Inferior parietal cortex (tissue), 1 donor: ENCODE measurements at regions not wholly inside any gene's neighbourhood (a gene's known extent, or its start where the extent isn't known, plus 50 kb on each side); places are given as distances from the start of the nearest gene placed in this dataset.

ENCODE experiments used
- DNase-seq: peaks from one replicate; pipeline ENCODE4 v3.0.0-alpha.2; 2016; ENCODE audit errors: extremely low spot score

DNA sequence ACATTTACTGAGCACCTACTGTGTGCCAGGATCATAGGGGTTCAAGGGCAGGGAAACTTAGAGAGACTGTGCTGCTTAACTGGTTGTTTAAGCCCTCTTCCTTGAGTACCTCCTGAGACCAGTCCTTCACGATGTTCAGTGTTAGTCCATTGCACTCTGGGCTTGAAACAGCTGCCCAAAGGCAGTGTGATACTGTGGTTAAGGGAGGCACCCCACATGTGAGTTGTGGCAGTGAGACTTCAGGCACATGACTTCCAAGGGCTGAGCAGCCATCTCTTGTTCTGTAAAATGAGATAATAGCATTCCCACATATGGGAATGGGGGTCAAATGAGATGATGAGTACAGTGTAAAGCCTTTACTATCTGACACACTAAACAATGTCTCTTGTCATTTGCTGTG, 75.1 kb downstream of the LINGO1 start:
- DNase-seq = no peak

DNA sequence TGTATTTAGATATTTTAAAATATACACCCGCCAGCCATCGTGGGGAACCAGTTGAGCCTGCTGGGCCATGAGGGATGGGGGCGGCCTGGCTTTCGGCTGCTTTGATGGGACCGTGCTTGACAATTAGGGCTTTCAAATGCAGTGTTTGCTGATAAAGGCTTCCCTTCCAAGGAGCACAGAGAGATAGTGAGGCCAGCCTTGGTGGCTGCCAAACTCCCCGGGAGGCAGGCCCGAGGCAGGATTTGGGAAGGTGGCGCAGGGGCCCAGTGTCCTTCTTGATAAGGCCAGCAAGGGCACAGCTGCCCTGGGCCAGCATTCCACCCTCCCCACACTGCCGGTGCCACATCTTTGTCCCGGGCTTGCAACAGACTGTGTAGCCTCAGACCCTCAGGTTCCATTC, 75.6 kb downstream of the LINGO1 start:
- DNase-seq = no peak

DNA sequence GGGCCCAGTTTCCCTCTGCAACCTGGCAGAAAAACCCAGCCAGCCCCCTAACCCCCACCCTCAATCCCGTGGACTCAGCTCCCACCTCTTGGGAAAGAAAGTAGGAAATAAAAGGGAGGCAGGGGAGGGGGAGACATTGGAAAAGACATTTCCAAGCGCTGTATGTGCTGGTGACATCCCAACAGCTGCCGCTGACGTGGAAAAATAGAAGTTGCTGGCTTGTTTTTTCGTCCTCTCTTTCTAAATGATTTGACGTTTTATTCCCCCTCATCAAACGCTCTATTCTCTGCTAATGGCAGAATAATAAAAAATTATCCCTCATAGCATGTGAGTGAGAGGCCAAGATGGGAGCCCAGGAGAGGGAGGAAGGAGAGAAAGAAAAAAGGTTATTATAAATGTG, 76.1 kb downstream of the LINGO1 start:
- DNase-seq = no peak

DNA sequence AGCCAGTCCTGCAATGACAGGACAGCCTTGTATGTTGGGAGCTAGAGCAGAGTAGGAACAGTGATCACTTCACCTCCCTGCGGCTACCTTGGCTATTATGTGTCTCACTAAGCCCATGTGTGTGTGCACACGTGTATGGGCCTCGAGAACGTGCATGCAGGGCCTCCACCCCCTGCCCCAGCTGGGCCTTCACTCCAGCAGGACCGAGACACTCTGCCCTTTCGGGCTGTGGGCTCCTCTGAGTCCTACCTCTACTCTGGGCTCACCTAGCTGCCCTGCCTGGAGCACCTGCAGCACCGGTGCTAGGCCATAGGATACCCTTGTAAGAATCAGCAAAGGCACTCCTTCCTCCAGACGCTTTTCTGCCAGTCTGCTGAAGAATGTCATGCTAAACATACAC, 77.5 kb downstream of the LINGO1 start:
- no peak for DNase-seq

DNA sequence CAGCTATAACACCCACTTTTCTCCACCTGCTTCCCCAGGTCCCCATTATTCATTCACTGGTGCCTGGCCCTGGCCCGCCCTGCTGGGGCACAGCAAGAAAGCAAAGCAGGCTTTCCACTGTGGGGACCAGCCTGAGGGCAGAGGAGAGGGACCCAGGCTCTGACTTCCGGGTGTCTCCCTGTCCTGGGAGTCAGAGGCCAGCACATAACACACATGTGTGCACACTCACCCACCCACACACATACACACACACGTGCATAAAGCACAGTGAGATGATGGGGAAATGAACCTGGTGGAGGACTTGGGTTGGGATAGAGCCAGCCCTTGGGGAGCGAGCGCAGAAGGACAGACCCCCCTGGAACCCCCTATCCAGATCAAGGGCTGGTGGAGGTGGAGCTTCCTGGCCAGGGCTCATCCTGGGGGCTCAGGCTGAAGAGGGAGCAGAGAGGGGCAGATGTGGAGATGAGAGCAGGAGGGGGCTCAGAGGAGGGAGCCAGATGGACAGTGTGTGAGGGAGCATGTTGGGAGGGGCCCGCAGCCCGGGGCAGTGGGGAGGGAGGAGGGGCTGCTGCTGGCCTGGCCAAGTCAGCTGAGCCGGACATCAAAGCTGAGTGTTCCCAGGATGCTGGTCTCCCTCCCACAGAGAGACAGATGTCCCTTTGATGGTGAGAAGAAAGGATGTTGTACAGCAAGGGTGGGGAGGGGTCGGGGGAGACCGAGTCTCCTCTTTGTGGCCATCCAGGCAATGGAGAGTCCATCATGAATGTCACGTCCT, 78.2 kb downstream of the LINGO1 start:
- DNase-seq = peak; percentile 71

DNA sequence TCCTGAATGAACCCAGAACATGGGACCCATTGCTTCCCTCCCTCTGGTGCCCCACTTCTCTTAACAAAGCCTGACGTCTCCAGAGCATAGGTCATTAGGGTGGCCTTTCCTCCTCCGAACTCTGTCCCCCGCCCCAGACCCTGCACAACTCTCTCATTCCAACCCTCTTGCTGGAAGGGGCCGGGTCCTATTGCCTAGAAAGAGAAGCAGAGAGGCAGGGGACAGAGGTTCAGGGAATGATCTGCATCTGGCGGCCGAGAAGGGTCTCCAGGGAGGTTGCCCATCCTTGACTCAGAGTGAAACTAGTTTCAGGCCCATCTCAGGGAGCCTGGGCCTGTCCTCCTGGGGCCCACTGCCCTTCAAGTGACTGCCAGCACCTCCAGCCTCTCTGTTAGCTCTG, 79.0 kb downstream of the LINGO1 start:
- no peak for DNase-seq

DNA sequence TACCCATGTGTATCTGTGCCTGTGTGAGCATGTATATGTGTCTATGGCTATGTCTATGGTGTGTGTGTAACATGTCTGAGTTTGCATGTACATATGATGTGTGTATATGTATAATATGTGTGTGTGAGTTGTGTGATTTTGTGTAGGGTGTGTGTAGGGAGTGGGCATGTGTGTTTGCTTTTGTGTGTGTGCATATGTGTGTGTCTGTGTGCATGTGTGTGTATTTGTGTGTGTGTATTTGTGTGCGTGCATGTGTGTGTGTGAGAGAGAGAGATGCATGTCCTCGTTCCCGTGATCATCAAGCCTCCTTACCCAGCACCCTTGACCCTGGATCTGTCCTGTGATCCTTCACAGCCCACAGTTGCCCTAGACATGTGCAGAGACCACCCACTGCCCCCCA, 79.5 kb downstream of the LINGO1 start:
- DNase-seq = no peak

DNA sequence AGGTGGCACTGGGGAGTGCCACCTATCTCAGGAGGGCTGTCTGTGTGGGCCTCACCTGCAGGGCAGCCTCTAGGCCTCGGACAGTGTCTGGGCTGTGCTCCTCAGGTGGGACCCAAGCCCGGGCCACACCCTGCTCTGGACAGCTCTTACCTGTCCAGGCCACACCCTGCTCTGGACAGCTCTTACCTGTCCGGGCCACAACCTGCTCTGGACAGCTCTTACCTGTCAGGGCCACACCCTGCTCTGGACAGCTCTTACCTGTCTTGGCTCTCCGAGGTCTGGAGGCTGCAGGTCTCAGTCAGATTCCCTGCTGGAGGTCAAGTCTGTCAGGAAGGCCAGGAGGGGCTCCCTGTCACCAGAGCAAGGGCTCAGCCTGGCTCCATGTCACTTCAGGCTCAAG, 80.6 kb downstream of the LINGO1 start:
- no peak for DNase-seq

DNA sequence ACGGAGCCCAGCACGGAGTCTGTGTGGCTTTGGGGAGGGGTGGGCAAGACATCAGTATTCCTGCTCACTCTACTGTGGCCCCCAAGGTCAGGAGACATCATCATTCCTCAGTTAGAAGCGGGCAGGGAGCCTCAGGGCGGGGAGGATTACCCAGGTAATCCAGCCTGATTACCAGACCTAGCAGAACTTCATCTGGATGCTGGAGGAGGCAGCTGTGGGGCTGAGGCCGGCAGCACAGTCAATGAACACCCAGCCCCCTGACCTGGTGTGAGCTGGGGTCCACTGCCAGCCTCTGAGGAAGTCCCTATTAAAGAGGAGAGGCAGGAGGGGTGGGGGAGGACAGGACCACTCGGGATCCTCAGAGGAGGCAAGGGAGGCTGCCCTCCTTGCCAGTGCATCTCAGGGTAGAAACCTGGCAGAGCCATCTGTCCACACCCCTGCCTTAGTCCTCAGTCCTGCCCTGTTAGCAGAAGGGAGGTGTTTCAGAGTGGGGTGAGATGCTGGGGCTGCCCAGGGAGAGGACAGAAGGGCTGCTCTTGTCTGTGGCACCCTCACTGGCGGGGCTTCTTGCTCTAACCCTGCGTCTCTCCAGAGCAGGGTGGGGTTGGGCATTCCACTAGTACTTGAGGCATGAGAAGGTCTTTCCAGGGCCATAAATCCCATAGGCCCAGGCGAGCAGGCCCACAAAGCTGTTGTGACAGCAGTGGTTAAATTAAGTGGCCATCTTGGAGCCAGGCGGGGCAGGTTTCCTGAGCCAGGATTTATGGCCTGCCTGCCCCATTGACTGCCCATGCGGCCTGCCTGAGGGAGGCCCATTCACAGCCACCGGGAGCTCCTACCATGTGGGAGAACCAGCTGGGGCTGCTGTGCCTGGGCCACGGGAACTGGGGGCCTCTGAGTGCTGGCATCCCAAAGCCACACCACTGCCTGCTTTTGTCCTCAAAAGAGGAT, 82.1 kb downstream of the LINGO1 start:
- no peak for DNase-seq

DNA sequence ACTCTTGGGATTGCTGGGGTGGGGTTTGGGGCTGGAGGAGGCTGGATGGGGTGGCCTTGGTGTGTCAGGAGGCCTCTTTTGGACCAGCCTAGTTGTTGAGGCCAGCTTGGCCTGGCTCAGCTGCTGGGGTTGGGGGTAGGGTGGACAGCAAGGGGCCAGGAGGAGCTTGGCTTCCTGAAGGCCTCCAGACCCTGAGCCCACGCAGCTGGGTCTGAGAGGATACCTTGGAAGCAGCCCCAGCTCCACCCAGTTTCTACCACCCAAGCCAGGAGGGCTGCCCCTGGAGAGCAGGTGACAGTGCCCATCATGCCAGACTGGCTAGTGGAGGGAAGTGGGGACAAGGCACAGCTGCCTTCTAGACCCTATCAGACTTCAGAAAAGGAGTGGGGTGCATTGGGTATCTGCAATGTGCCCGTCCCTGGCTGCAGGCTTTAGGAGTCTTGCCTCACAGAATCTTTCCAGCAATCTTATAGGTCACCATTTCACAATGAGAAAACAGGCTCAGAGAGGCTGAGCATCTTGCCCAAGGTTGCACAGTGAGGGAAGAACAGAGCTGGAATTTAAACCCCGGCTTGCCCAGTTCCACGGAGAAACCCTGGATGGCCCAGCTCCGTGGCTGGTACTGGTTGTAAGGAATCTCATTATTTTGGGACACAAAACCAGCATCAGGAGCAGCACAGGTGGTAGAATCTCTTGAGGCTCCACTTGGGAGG, 83.0 kb downstream of the LINGO1 start:
- DNase-seq = no peak

DNA sequence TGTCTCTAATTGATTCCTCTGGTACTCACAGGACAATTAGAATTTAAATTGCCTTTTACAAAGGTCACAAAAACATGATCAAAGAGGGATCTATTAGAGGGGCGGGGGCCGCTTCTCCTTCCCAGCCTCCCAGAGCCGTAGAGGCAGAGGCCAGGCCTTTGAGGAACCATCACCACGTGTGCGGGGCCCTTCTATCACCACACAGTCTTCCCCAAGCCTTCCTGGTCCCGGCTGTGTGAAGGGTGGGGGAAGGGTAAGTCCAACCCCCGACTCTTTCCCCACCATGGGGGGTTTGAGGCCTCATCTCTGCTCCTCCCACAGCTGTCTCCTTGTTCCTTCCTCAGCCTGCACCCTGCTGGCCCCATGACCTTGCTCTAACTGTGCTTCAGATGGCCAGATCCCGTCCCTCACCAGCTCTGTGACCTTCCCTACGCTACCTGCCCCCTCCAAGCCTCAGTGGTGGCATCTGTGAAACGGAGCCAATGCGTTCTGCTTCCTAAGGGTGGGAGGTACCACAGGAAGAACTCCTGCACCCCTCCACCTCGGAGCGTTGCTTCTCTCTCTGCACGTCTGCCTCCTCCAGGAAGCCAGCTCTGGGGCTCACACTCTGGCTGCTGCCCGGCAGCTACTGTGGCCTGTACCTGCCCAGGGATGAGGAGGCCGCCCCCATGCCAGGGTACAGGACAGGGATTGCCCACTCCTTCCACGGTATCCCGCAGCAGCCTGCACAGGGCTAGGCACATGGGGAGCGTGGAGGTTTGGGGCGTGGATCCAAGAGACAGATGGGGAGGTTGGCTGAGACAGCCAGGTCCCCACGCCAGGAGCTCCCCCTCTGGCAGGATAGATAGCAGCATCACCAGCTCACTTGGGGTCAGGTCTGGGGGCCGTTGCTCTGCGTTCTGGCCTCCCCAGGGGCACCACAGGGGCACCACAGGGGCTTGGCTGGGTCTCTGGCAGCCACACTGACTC, 83.8 kb downstream of the LINGO1 start:
- no peak for DNase-seq

DNA sequence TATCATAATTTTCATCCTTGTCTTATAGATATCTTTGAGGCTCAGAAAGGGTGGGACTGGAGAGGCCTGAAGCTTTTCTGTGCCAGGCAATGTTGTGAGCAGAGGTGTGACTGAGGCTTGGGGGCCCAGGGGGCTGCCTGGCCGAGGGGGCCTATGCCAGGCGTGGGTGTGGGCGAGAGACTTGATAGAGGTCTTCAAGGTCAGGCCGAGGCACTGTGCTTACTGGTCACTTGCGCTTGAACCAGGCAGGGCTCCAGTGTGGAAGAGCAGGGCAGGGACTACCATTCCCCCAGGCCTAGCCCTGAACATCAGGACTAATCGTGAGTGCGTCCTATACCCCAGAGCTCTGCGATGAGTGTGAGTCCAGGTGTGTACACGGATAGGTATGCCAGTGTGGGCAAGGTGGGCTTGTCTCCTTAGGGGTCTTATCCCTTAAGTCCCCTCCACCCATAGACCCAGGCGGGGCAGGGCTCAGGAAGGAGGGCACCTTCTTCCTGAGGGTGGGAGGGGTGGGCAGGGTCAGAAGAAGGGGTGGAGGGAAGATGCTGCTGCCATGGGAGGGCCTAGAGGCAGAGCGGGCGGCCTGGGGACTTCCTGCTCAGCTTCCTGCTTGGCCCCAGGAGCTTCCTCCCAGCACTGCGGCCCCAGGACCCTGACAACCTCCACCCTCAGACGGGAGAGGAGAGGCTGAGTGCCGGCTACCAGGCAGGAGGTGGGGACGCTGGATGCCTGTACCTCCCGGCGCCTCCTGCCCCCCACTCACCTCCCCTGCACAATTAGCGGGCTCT, 84.7 kb downstream of the LINGO1 start:
- DNase-seq = no peak

DNA sequence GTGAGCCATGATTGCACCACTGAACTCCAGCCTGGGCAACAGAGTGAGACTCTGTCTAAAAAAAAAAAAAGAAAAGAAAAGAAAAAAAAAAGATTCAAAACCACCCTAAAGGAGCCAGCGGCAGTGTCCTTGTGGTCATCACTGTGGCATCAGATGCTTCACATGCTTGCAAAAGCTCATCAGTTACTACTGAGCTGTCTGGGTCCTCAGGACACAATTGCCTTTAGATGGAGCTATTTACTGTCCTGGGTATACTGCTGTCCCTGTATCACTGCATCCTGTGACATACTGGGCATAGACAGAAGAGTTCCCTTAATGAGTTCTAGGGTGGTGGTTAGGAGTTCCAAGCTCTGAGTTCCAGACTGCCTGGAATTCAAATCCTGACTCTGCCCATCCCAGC, 85.8 kb downstream of the LINGO1 start:
- DNase-seq = no peak

DNA sequence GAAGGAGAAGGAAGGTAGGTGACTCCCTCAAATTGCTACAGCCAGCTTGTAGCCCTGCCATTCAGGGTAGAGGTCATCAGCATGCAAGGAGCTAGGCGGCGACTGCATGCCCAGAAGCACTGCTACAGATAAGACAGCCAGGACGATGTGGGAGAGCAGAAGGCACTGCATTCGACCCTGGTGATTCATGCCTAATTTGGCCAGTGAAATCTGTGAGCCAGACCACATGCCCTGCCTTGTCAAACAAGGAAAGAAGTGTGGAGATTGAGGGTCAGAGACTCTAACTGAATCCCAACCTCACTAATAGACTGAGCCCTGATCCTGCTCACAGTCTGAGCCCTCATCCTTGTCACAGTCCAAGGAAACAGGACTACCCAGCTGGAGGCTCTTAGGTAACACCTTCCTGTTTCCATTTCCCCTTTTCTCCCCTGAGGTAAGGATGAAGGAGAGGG, 86.6 kb downstream of the LINGO1 start:
- DNase-seq = no peak

DNA sequence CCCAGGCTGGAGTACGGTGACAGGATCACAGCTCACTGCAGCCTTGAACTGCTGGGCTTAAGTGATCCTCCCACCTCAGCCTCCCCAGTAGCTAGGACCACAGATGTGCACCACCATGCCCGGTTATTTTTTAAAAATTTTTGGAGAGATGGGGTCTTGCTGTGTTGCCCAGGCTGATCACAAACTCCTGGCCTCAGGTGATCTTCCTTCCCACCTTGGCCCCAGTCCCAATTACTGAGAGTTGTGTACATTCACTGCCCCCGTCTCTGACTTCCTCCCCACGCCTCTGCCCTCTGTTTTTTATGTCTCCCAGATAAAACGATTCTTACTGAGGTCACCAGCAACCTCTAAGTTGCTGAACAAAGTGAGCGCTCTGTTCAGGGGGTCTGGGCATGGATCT, 87.7 kb downstream of the LINGO1 start:
- no peak for DNase-seq

DNA sequence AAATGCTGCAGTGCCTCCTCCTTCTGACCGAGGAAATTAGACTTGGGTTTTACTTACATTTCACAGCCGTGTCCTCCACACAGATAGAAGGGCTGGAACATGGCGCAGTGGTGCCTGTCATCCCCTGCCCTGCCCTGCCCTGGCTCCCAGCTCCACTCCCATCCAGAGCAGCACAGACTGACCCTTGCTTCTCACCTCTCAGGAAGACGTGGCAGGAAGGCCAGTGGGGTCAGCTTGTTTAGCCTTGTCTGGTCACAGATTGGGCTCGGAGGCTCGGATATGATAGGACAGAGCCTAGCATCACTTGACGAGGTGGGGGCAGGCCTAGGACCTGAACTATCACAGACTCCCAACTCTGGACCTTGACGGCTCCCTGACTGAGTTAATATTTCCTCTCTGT, 88.5 kb downstream of the LINGO1 start:
- DNase-seq = no peak

DNA sequence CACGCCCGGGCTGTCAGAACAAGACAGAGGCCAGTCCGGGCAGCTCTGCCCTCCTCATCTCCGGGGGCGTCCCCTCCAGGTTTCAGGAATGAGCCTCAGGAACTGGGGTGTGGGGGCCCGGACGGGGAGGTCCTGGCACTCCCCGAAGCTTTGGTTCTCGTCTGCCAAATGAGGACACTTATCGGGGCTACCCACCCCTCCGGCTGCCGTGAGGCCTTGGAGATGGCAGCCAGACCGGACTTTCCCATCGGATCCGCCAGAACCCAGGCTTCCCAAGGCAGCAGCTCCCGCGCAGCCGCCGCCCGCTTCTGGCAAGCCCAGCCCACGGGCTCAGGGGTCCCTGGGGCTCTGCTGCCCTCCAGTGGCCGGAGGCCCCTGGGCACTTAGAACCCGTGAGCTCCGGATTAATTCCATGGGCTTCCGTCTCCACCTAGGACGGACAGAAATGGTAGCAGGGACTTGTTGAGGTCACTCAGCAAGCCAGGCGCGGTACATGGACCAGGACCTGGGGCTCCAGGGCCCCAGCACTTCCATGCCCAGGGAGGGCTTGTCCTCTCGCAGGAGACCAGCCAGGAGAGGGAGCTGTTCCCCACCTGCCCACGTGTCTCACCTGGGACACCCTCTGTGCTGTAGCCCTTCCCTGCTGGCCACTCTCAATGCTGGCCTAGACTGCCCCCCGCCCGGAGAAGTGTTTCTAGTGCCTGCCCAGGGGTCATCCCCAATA, 89.4 kb downstream of the LINGO1 start:
- DNase-seq = peak; percentile 88

DNA sequence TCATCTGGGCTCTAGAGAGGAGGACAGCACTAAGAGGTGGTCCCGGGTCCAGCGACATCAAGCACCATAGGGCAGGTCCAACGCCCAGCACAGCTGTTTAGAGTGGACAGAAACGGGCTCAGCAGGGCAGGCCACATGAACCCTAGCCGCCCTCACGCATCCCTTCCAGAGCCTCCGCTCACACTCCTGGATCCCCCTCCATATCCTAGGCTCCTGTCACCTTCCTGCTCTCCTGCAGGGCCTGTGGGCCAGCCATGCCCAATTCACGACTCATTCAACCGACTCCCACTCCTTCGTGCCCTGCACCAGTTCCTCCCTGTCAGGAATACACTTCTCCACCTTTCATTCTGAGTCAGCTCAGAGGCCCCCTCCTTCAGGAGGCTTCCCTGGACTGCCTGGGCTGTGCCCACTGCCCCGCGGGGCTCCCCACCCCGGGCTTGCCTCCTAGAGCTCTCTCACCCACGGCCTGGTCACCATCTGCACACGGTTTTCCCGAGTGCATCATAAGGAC, 90.2 kb downstream of the LINGO1 start:
- no peak for DNase-seq

DNA sequence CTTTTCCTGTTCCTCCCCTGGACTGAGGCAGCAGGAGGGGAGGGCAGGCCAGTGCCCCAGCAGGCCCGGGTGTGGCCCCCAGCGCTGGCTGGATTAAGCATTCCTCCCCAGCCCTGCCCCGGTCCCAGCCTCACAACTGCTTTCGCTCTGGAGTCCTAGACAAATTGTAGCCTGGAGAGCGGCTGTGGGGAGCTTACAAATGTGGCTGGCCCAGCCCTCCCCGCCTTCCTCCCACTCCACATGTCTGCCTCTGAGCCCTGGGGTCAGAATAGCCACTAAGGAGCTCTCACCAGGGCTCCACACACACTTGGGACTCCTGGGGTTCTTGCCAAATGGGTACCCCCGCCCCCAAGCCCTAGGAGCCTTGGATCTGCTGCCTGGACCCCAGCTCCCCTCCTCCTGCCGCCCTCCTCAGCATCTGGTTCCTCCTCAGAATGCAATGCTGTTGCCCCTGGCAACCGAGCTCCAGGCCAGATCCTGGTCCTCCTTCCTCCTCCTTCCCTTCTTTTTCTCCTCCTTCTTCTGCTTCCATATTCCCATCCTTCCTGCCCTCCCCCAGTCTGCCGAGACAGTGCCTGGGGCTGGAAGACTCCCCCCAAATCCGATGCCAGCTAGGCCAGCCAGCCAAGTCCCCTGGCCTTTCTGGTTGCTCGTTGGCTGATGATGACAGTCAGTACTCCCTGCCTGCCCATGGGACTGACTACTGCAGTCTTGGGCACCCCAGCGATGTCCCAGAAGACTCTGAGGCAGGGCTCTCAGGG, 91.1 kb downstream of the LINGO1 start:
- DNase-seq = no peak
